ENCODE measurements at regions not wholly inside any gene's neighbourhood (a gene's known extent, or its start where the extent isn't known, plus 50 kb on each side); places are given as distances from the start of the nearest gene placed in this dataset.

- no peak for DNase-seq (ENCODE audit: low spot score)
- Histone ChIP-seq H3K36me3 (no peaks in the 10 kb centered on the region), H3K4me1 (no peaks in the 10 kb centered on the region), H3K4me3 (no peak overlapping the region), H3K27ac (no peak overlapping the region), H3K27me3 (no peaks in the 10 kb centered on the region), H3K9me3 (no peaks in the 10 kb centered on the region)
- TF ChIP-seq CTCF (IDR thresholded peaks at IDR 0.05): no peak
Measured at GRCh38 chr11:32221476-32222032, 130.7 kb downstream of the RCN1 start.

- Histone ChIP-seq H3K27me3 (no peaks in the 10 kb centered on the region), H3K4me3 (no peak overlapping the region), H3K4me1 (no peaks in the 10 kb centered on the region), H3K9me3 (no peaks in the 10 kb centered on the region), H3K36me3 (no peaks in the 10 kb centered on the region), H3K27ac (no peak overlapping the region)
- DNase-seq (ENCODE audit: low spot score): no peak
- TF ChIP-seq CTCF (IDR thresholded peaks at IDR 0.05): no peak
Measured at GRCh38 chr11:32224580-32224979, 133.7 kb downstream of the RCN1 start.

- H3K4me1 ChIP-seq: no peaks in the 10 kb centered on the region
- no peaks in the 10 kb centered on the region for H3K27me3 ChIP-seq
- no peak for TF ChIP-seq CTCF (IDR thresholded peaks at IDR 0.05)
- no peak overlapping the region for H3K4me3 ChIP-seq
- DNase-seq (ENCODE audit: low spot score): no peak
- H3K9me3 ChIP-seq: no peaks in the 10 kb centered on the region
- H3K27ac ChIP-seq: no peak overlapping the region
- H3K36me3 ChIP-seq: no peaks in the 10 kb centered on the region
Measured at GRCh38 chr11:32225571-32226285, 134.9 kb downstream of the RCN1 start.

GRCh38 chr11:32226480-32226879 lies 135.6 kb downstream of the RCN1 start:
- no peaks in the 10 kb centered on the region for H3K36me3 ChIP-seq

GRCh38 chr11:32229576-32230240 lies 138.8 kb downstream of the RCN1 start:
- Histone ChIP-seq H3K4me3 (no peak overlapping the region), H3K27me3 (no peaks in the 10 kb centered on the region), H3K36me3 (no peaks in the 10 kb centered on the region), H3K27ac (no peak overlapping the region), H3K4me1 (no peaks in the 10 kb centered on the region), H3K9me3 (no peaks in the 10 kb centered on the region)
- no peak for TF ChIP-seq CTCF (IDR thresholded peaks at IDR 0.05)
- no peak for DNase-seq (ENCODE audit: low spot score)

More at GRCh38 chr11:32226480-32226879, 135.6 kb downstream of the RCN1 start:
- no peak overlapping the region for H3K27ac ChIP-seq
- DNase-seq (ENCODE audit: low spot score): no peak
- H3K9me3 ChIP-seq: no peaks in the 10 kb centered on the region
- no peaks in the 10 kb centered on the region for H3K4me1 ChIP-seq
- H3K4me3 ChIP-seq: no peak overlapping the region
- no peaks in the 10 kb centered on the region for H3K27me3 ChIP-seq
- no peak for TF ChIP-seq CTCF (IDR thresholded peaks at IDR 0.05)
